ENCODE measurements at regions not wholly inside any gene's neighbourhood (a gene's known extent, or its start where the extent isn't known, plus 50 kb on each side); places are given as distances from the start of the nearest gene placed in this dataset.
"Not testable (repeated sequence)": the region's sequence is repeated elsewhere in the genome, so short reads cannot be mapped to it uniquely, and the experiment has no call there.

DNA sequence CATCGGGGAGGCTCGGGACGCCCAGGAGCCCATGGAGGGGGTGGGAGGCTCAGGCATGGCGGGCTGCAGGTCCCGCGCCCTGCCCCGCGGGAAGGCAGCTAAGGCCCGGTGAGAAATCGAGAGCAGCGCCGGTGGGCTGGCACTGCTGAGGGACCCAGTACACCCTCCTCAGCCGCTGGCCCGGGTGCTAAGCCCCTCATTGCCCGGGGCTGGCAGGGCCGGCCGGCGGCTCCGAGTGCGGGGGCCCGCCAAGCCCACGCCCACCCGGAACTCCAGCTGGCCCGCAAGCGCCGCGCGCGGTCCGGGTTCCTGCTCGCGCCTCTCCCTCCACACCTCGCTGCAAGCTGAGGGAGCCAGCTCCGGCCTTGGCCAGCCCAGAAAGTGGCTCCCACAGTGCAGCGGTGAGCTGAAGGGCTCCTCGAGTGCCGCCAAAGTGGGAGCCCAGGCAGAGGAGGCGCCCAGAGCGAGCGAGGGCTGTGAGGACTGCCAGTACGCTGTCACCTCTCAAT lies 195.0 kb upstream of the PIK3R1 start:
- H3K4me2 ChIP-seq (ENCODE audit: low read length); BruUV-seq (replicated peaks); H3K79me2 ChIP-seq (ENCODE audit: insufficient read depth, low read length); H3K9me2 ChIP-seq (ENCODE audit: insufficient read depth); intact Hi-C loops (cut with micrococcal nuclease); H3K27me3 ChIP-seq (ENCODE audit: insufficient read depth, low read length); H3K9ac ChIP-seq (ENCODE audit: low read length); H3K4me1 ChIP-seq (ENCODE audit: control insufficient read depth in 1 of 2, insufficient read depth in 2 of 2, low read length in 2 of 2); H4K20me1 ChIP-seq (ENCODE audit: insufficient read depth); H3K9me3 ChIP-seq (ENCODE audit: control insufficient read depth in 1 of 2, insufficient read depth in 1 of 2, low read depth in 1 of 2, low read length in 2 of 2); RAD21 ChIA-PET (ENCODE audit: low non-redundant PET in 1 of 2, low total read pairs in 2 of 2, uncharacterized antibody in 2 of 2, unreplicated experiment in 2 of 2); H3K4me3 ChIP-seq (replicated peaks in 1 of 2; ENCODE audit: low read depth in 1 of 2, low read length in 2 of 2); H3K27ac ChIP-seq (ENCODE audit: low read depth, low read length); ATAC-seq; CTCF ChIA-PET; DNase-seq (ENCODE audit: low read depth, low spot score); H2AFZ ChIP-seq (ENCODE audit: low read depth, low read length, poor library complexity, severe bottlenecking); POLR2A ChIA-PET; H3K36me3 ChIP-seq (ENCODE audit: control insufficient read depth in 1 of 2, insufficient read depth in 2 of 2, low read length in 2 of 2): not testable (repeated sequence)

DNA sequence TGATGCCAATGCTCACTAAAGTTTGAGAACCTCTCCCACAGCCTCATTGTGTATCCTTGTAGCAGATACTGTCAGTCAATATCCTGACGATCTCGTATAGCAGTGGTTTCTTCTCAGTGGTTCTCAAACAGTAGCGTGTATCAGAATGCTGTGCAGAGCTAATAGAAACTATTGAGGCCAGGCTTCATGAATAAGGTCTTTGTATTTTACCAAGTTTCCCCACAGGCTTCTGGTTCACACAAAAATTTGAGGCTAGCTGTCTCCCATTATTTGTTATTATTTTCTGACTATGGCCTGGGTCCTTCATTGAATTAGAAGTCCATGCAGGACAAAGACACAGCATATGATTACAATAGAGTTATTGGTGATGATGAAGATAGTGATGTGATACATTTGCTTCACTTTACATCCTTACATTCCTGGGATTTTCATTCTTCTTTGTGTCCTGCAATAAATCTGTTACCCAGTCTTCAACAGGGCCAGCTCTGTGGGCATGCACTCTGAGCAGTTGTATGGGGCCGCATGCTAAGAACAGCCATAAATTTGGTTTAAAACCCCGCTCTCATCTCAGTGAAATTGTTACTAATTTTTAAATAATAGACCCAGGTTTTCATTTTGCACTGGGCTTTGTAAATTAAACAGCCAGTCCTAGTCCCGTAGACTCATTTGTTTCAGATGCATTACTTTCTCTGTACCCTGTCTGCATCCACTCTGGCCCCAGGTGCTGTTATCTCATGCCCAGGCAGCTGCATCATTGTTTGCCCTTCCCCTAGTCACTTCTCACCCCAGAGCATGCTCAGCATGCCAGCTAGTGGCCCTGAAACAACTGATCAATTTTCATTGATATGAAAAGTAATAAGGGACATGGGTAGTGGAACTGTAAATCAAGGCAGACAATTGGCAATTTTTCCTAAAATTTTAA lies 199.9 kb upstream of the PIK3R1 start:
- TF ChIP-seq JUND (IDR thresholded peaks at IDR 0.05) (no peak), ZNF274 (IDR thresholded peaks at IDR 0.05; ENCODE audit: low read depth, low read length) (no peak), SRF (IDR thresholded peaks at IDR 0.05; ENCODE audit: low read depth) (no peak), CEBPB (IDR thresholded peaks at IDR 0.05; ENCODE audit: low read depth) (no peak), EZH2phosphoT487 (IDR thresholded peaks at IDR 0.05; ENCODE audit: borderline replicate concordance) (no peak), EZH2 (IDR thresholded peaks at IDR 0.05) (no peak), RAD21 (IDR thresholded peaks at IDR 0.05; ENCODE audit: low read depth) (no peak)
- TF ChIP-seq, protein P1, sequence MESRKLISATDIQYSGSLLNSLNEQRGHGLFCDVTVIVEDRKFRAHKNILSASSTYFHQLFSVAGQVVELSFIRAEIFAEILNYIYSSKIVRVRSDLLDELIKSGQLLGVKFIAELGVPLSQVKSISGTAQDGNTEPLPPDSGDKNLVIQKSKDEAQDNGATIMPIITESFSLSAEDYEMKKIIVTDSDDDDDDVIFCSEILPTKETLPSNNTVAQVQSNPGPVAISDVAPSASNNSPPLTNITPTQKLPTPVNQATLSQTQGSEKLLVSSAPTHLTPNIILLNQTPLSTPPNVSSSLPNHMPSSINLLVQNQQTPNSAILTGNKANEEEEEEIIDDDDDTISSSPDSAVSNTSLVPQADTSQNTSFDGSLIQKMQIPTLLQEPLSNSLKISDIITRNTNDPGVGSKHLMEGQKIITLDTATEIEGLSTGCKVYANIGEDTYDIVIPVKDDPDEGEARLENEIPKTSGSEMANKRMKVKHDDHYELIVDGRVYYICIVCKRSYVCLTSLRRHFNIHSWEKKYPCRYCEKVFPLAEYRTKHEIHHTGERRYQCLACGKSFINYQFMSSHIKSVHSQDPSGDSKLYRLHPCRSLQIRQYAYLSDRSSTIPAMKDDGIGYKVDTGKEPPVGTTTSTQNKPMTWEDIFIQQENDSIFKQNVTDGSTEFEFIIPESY (IDR thresholded peaks at IDR 0.05; ENCODE audit: extremely low read depth, insufficient replicate concordance, low read length), result no peak
- no peak overlapping the region for H3K9ac ChIP-seq (ENCODE audit: low read length)
- no peak overlapping the region for H3K4me2 ChIP-seq (ENCODE audit: low read length)
- DNase-seq (ENCODE audit: low read depth, low spot score), result no peak
- no peaks in the 10 kb centered on the region for H3K9me2 ChIP-seq (ENCODE audit: insufficient read depth)
- no peaks in the 10 kb centered on the region for H4K20me1 ChIP-seq (ENCODE audit: insufficient read depth)
- no TSS peak for BruUV-seq (replicated peaks)
- RAD21 ChIA-PET (ENCODE audit: low non-redundant PET in 1 of 2, low total read pairs in 2 of 2, uncharacterized antibody in 2 of 2, unreplicated experiment in 2 of 2), result no interaction called here
- ATAC-seq, result no peak
- H3K9me3 ChIP-seq (ENCODE audit: control insufficient read depth in 1 of 2, insufficient read depth in 1 of 2, low read depth in 1 of 2, low read length in 2 of 2), result no peaks in the 10 kb centered on the region
- CTCF ChIA-PET, result no interaction called here
- H2AFZ ChIP-seq (ENCODE audit: low read depth, low read length, poor library complexity, severe bottlenecking), result no peak overlapping the region
- H3K79me2 ChIP-seq (ENCODE audit: insufficient read depth, low read length), result no peaks in the 10 kb centered on the region
- H3K4me3 ChIP-seq (replicated peaks in 1 of 2; ENCODE audit: low read depth in 1 of 2, low read length in 2 of 2), result no peak overlapping the region
- H3K27ac ChIP-seq (ENCODE audit: low read depth, low read length), result no peak overlapping the region
- no peaks in the 10 kb centered on the region for H3K4me1 ChIP-seq (ENCODE audit: control insufficient read depth in 1 of 2, insufficient read depth in 2 of 2, low read length in 2 of 2)
- intact Hi-C loops (cut with micrococcal nuclease), result no loop called here
- POLR2A ChIA-PET, result no interaction called here
- H3K36me3 ChIP-seq (ENCODE audit: control insufficient read depth in 1 of 2, insufficient read depth in 2 of 2, low read length in 2 of 2), result no peaks in the 10 kb centered on the region
- 0 out of 2 replicates have a peak, but pooled peaks cover 3% of the 10 kb centered on the region for H3K27me3 ChIP-seq (ENCODE audit: insufficient read depth, low read length)
